ENCODE measurements at regions not wholly inside any gene's neighbourhood (a gene's known extent, or its start where the extent isn't known, plus 50 kb on each side); places are given as distances from the start of the nearest gene placed in this dataset.
"Not testable (repeated sequence)": the region's sequence is repeated elsewhere in the genome, so short reads cannot be mapped to it uniquely, and the experiment has no call there.

GRCh38 chr9:90219548-90220118 lies 423.0 kb downstream of the DIRAS2 start (continued):
- TF ChIP-seq REST (IDR thresholded peaks at IDR 0.05; ENCODE audit: unreplicated experiment) (no peak), EZH2 (IDR thresholded peaks at IDR 0.05; ENCODE audit: low read depth, unreplicated experiment) (no peak), STAT1 (IDR thresholded peaks at IDR 0.05; ENCODE audit: unreplicated experiment) (no peak)

- H3K79me2 ChIP-seq (replicated peaks; ENCODE audit: insufficient read depth); H3K9me3 Mint-ChIP-seq; DNase-seq (ENCODE audit: low spot score); ATAC-seq; H3K36me3 ChIP-seq (ENCODE audit: insufficient read depth); H2AFZ ChIP-seq; H3K27ac ChIP-seq (ENCODE audit: low read depth); H3K27me3 ChIP-seq (ENCODE audit: insufficient read depth); H3K4me1 Mint-ChIP-seq; H3K4me3 Mint-ChIP-seq; H4K20me1 ChIP-seq (replicated peaks; ENCODE audit: insufficient read depth); H3K4me3 ChIP-seq; H3K36me3 Mint-ChIP-seq (ENCODE audit: low read depth); H3K27ac Mint-ChIP-seq; H3K9me2 ChIP-seq (ENCODE audit: insufficient read depth); H3F3A ChIP-seq (replicated peaks; ENCODE audit: low read depth); H3K27me3 Mint-ChIP-seq (ENCODE audit: insufficient read depth, low read depth, poor library complexity); H3K4me2 ChIP-seq; H3K4me1 ChIP-seq (ENCODE audit: insufficient read depth): not testable (repeated sequence)
Measured at GRCh38 chr9:90221899-90222298, 420.7 kb downstream of the DIRAS2 start.

- H3K9me3 Mint-ChIP-seq; H3K9me2 ChIP-seq (ENCODE audit: insufficient read depth); H3K4me3 ChIP-seq; H3K4me2 ChIP-seq; H3K4me3 Mint-ChIP-seq; H2AFZ ChIP-seq; ATAC-seq; H3K27me3 ChIP-seq (ENCODE audit: insufficient read depth); H4K20me1 ChIP-seq (replicated peaks; ENCODE audit: insufficient read depth); H3K27me3 Mint-ChIP-seq (ENCODE audit: insufficient read depth, low read depth, poor library complexity); H3K4me1 Mint-ChIP-seq; H3K36me3 ChIP-seq (ENCODE audit: insufficient read depth); H3K27ac Mint-ChIP-seq; H3K27ac ChIP-seq (ENCODE audit: low read depth); H3F3A ChIP-seq (replicated peaks; ENCODE audit: low read depth); H3K79me2 ChIP-seq (replicated peaks; ENCODE audit: insufficient read depth); H3K4me1 ChIP-seq (ENCODE audit: insufficient read depth); H3K36me3 Mint-ChIP-seq (ENCODE audit: low read depth): not testable (repeated sequence)
- TF ChIP-seq CTCF (conservative IDR thresholded peaks at IDR 0.05; ENCODE audit: low read depth in 2 of 2): peak; percentile 62 to 86
- DNase-seq (ENCODE audit: low spot score): peak; percentile 65
Measured at GRCh38 chr9:90226839-90227338, 415.7 kb downstream of the DIRAS2 start.

GRCh38 chr9:90233081-90233480 lies 409.5 kb downstream of the DIRAS2 start:
- H3K36me3 ChIP-seq (ENCODE audit: insufficient read depth); H3K79me2 ChIP-seq (replicated peaks; ENCODE audit: insufficient read depth); H3K36me3 Mint-ChIP-seq (ENCODE audit: low read depth); H3K4me2 ChIP-seq; H3K27me3 Mint-ChIP-seq (ENCODE audit: insufficient read depth, low read depth, poor library complexity); H3K27me3 ChIP-seq (ENCODE audit: insufficient read depth); H3K27ac Mint-ChIP-seq; H3K27ac ChIP-seq (ENCODE audit: low read depth); H3K4me1 ChIP-seq (ENCODE audit: insufficient read depth); H4K20me1 ChIP-seq (replicated peaks; ENCODE audit: insufficient read depth); ATAC-seq; H3K4me3 ChIP-seq; H3K9me2 ChIP-seq (ENCODE audit: insufficient read depth); H3K9me3 Mint-ChIP-seq; H3F3A ChIP-seq (replicated peaks; ENCODE audit: low read depth); DNase-seq (ENCODE audit: low spot score); H3K4me1 Mint-ChIP-seq; H2AFZ ChIP-seq; H3K4me3 Mint-ChIP-seq: not testable (repeated sequence)

All from GM23338 (cell line).